DOHH2 (cell line): ENCODE measurements at regions not wholly inside any gene's neighbourhood (a gene's known extent, or its start where the extent isn't known, plus 50 kb on each side); places are given as distances from the start of the nearest gene placed in this dataset.
"Not testable (repeated sequence)": the region's sequence is repeated elsewhere in the genome, so short reads cannot be mapped to it uniquely, and the experiment has no call there.

Experiments used
- EZH2phosphoT487 ChIP-seq: fragments of 200-600 bp; sonication (generic); IDR thresholded peaks from 2 replicates; pipeline ENCODE4 v1.6.1; 2017; ENCODE audit warnings: borderline replicate concordance, mild to moderate bottlenecking, antibody characterized with exemption, low read length, moderate library complexity, mixed read lengths
- TF ChIP-seq, protein P1 (sequence below): fragments of 200-600 bp; sonication (generic); IDR thresholded peaks from one replicate; pipeline ENCODE4 v1.5.1; 2014; ENCODE audit warnings: antibody characterized with exemption, mild to moderate bottlenecking, low read depth, low read length; ENCODE audit not compliant: poor library complexity, severe bottlenecking

DNA sequence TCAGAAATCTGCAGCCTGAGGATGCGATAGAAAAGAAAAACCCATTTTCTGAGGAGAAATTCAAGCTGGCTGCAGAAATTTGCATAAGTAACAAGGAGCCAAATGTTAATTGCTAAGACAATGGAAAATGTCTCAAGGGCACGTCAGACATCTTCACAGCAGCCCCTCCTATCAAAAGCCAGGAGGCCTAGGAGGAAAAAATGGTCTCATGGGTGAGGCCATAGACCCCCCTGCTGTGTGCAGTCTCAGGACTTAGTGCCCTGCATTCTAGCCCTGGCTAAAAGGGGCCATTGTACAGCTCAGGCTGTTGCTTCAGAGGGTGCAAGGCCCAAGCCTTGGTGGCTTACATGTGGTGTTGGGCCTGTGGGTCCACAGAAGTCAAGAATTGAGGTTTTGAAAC is 511.4 kb upstream of the FANCL start:
- TF ChIP-seq, protein P1, sequence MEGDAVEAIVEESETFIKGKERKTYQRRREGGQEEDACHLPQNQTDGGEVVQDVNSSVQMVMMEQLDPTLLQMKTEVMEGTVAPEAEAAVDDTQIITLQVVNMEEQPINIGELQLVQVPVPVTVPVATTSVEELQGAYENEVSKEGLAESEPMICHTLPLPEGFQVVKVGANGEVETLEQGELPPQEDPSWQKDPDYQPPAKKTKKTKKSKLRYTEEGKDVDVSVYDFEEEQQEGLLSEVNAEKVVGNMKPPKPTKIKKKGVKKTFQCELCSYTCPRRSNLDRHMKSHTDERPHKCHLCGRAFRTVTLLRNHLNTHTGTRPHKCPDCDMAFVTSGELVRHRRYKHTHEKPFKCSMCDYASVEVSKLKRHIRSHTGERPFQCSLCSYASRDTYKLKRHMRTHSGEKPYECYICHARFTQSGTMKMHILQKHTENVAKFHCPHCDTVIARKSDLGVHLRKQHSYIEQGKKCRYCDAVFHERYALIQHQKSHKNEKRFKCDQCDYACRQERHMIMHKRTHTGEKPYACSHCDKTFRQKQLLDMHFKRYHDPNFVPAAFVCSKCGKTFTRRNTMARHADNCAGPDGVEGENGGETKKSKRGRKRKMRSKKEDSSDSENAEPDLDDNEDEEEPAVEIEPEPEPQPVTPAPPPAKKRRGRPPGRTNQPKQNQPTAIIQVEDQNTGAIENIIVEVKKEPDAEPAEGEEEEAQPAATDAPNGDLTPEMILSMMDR = not testable (repeated sequence)
- TF ChIP-seq EZH2phosphoT487 = not testable (repeated sequence)
